CD4-positive, CD25-positive, alpha-beta regulatory T cell (primary cell): ENCODE measurements at regions not wholly inside any gene's neighbourhood (a gene's known extent, or its start where the extent isn't known, plus 50 kb on each side); places are given as distances from the start of the nearest gene placed in this dataset.

ENCODE experiments used
- ATAC-seq, 2 donors: fragments of 150-1000 bp; cut with Tn5 transposase; one replicate each; pipeline ENCODE4 v1.10.0; 2021; ENCODE audit warnings: low read depth in 2 of 2, moderate number of reproducible peaks in 2 of 2, moderate library complexity in 1 of 2
- DNase-seq, 3 donors: peaks; one replicate each; pipeline versions ENCODE4 v3.0.0 to v3.0.0-alpha.2; 2012 to 2022; ENCODE audit warnings: mixed read lengths in 1 of 3
- H3K27ac ChIP-seq: one replicate; pipeline ENCODE4 v1.7.0; 2013; ENCODE audit warnings: mild to moderate bottlenecking, low read length; ENCODE audit not compliant: insufficient read depth, poor library complexity, severe bottlenecking
- H3K27me3 ChIP-seq: one replicate; pipeline ENCODE4 v1.7.0; 2013; ENCODE audit warnings: low read length; ENCODE audit not compliant: control insufficient read depth, insufficient read depth
- H3K36me3 ChIP-seq: one replicate; pipeline ENCODE4 v1.7.0; 2013; ENCODE audit warnings: mild to moderate bottlenecking, low read length, moderate library complexity; ENCODE audit not compliant: control insufficient read depth, insufficient read depth
- H3K4me1 ChIP-seq: 2 replicates; pipeline ENCODE4 v1.7.0; 2013; ENCODE audit warnings: mild to moderate bottlenecking, low read length; ENCODE audit not compliant: insufficient read depth, control insufficient read depth, poor library complexity, severe bottlenecking
- H3K4me3 ChIP-seq: one replicate; pipeline ENCODE4 v1.7.0; 2013; ENCODE audit warnings: low read depth, mild to moderate bottlenecking, low read length, moderate library complexity
- H3K9me3 ChIP-seq, 2 experiments: 1 replicate in 1 of 2; 2 replicates in 1 of 2; pipeline ENCODE4 v1.7.0; 2013; ENCODE audit warnings: low read length in 2 of 2, mild to moderate bottlenecking in 1 of 2, moderate library complexity in 1 of 2; ENCODE audit not compliant: control insufficient read depth in 2 of 2
- H3K27ac Mint-ChIP-seq, 3 donors: one replicate each; pipeline ENCODE4 v1.8.0; 2020 to 2022; ENCODE audit warnings: mild to moderate bottlenecking in 3 of 3, mixed read lengths in 3 of 3, moderate library complexity in 2 of 3
- H3K27me3 Mint-ChIP-seq: one replicate; pipeline ENCODE4 v1.8.0; 2022; ENCODE audit warnings: mild to moderate bottlenecking, mixed read lengths
- H3K36me3 Mint-ChIP-seq: one replicate; pipeline ENCODE4 v1.8.0; 2020; ENCODE audit warnings: mixed read lengths
- H3K4me1 Mint-ChIP-seq, 4 donors: one replicate each; pipeline ENCODE4 v1.8.0; 2020 to 2022; ENCODE audit warnings: mixed read lengths in 4 of 4, mild to moderate bottlenecking in 1 of 4
- H3K4me3 Mint-ChIP-seq, 4 donors: one replicate each; pipeline ENCODE4 v1.8.0; 2020 to 2022; ENCODE audit warnings: mild to moderate bottlenecking in 4 of 4, mixed read lengths in 4 of 4, moderate library complexity in 3 of 4
- H3K9me3 Mint-ChIP-seq, 7 donors: one replicate each; pipeline ENCODE4 v1.8.0; 2020 to 2022; ENCODE audit warnings: mixed read lengths in 7 of 7, mild to moderate bottlenecking in 3 of 7, moderate library complexity in 2 of 7

GRCh38 chr9:111152614-111153406, 114.5 kb upstream of the LPAR1 start:
- DNase-seq, result no peak
- H3K27me3 Mint-ChIP-seq, result peaks cover 4% of the 10 kb centered on the region
- H3K36me3 Mint-ChIP-seq, result no peaks in the 10 kb centered on the region
- H3K4me3 ChIP-seq, result no peak overlapping the region
- no peaks in the 10 kb centered on the region for H3K9me3 Mint-ChIP-seq
- H3K27me3 ChIP-seq, result no peaks in the 10 kb centered on the region
- no peak overlapping the region for H3K27ac ChIP-seq
- peak overlapping the region in 1 of 3 donors; percentile 53 for H3K27ac Mint-ChIP-seq
- H3K4me3 Mint-ChIP-seq, result no peak overlapping the region
- H3K4me1 ChIP-seq, result no peaks in the 10 kb centered on the region
- ATAC-seq, result no peak
- no peaks in the 10 kb centered on the region for H3K9me3 ChIP-seq
- H3K36me3 ChIP-seq, result no peaks in the 10 kb centered on the region
- H3K4me1 Mint-ChIP-seq, result no peaks in the 10 kb centered on the region

GRCh38 chr9:111151537-111151936, 113.3 kb upstream of the LPAR1 start:
- Mint-ChIP-seq H3K36me3 (no peaks in the 10 kb centered on the region), H3K27ac (no peak overlapping the region), H3K9me3 (no peaks in the 10 kb centered on the region), H3K4me3 (no peak overlapping the region), H3K4me1 (no peaks in the 10 kb centered on the region), H3K27me3 (peaks cover 4% of the 10 kb centered on the region)
- H3K27me3 ChIP-seq, result no peaks in the 10 kb centered on the region
- no peak overlapping the region for H3K4me3 ChIP-seq
- DNase-seq, result no peak
- ATAC-seq, result no peak
- no peaks in the 10 kb centered on the region for H3K9me3 ChIP-seq
- no peak overlapping the region for H3K27ac ChIP-seq
- H3K4me1 ChIP-seq, result no peaks in the 10 kb centered on the region
- no peaks in the 10 kb centered on the region for H3K36me3 ChIP-seq

GRCh38 chr9:111150181-111150580, 111.9 kb upstream of the LPAR1 start:
- no peaks in the 10 kb centered on the region for H3K36me3 Mint-ChIP-seq
- Histone ChIP-seq H3K4me3 (no peak overlapping the region), H3K27ac (no peak overlapping the region), H3K4me1 (no peaks in the 10 kb centered on the region), H3K27me3 (no peaks in the 10 kb centered on the region), H3K36me3 (no peaks in the 10 kb centered on the region), H3K9me3 (no peaks in the 10 kb centered on the region)
- no peaks in the 10 kb centered on the region for H3K4me1 Mint-ChIP-seq
- DNase-seq (no peak), ATAC-seq (no peak)
- peaks cover 4% of the 10 kb centered on the region for H3K27me3 Mint-ChIP-seq
- no peaks in the 10 kb centered on the region for H3K9me3 Mint-ChIP-seq
- H3K4me3 Mint-ChIP-seq, result no peak overlapping the region
- H3K27ac Mint-ChIP-seq, result no peak overlapping the region

- ATAC-seq (no peak), DNase-seq (no peak)
- Histone ChIP-seq H3K4me3 (no peak overlapping the region), H3K27ac (no peak overlapping the region), H3K27me3 (no peaks in the 10 kb centered on the region), H3K4me1 (no peaks in the 10 kb centered on the region), H3K36me3 (no peaks in the 10 kb centered on the region), H3K9me3 (no peaks in the 10 kb centered on the region)
- Mint-ChIP-seq H3K4me3 (no peak overlapping the region), H3K27me3 (no peaks in the 10 kb centered on the region), H3K27ac (no peak overlapping the region), H3K36me3 (no peaks in the 10 kb centered on the region), H3K9me3 (no peaks in the 10 kb centered on the region), H3K4me1 (no peaks in the 10 kb centered on the region)
Observed at GRCh38 chr9:111149018-111149759, 110.9 kb upstream of the LPAR1 start.

GRCh38 chr9:111148052-111149017, 110.1 kb upstream of the LPAR1 start:
- no peaks in the 10 kb centered on the region for H3K4me1 ChIP-seq
- H3K9me3 ChIP-seq, result no peaks in the 10 kb centered on the region
- no peak overlapping the region for H3K4me3 Mint-ChIP-seq
- H3K36me3 ChIP-seq, result no peaks in the 10 kb centered on the region
- no peak overlapping the region for H3K4me3 ChIP-seq
- H3K27me3 Mint-ChIP-seq, result no peaks in the 10 kb centered on the region
- H3K9me3 Mint-ChIP-seq, result no peaks in the 10 kb centered on the region
- H3K27ac ChIP-seq, result no peak overlapping the region
- DNase-seq, result no peak
- H3K4me1 Mint-ChIP-seq, result no peaks in the 10 kb centered on the region
- H3K27me3 ChIP-seq, result no peaks in the 10 kb centered on the region
- no peak for ATAC-seq
- H3K36me3 Mint-ChIP-seq, result no peaks in the 10 kb centered on the region
- H3K27ac Mint-ChIP-seq, result no peak overlapping the region

GRCh38 chr9:111147041-111147440, 108.8 kb upstream of the LPAR1 start:
- Mint-ChIP-seq H3K36me3 (no peaks in the 10 kb centered on the region), H3K27ac (no peak overlapping the region), H3K9me3 (peaks cover 0 to 2% (median 0%) of the 10 kb centered on the region in 7 donors), H3K4me3 (no peak overlapping the region), H3K27me3 (no peaks in the 10 kb centered on the region), H3K4me1 (no peaks in the 10 kb centered on the region)
- Histone ChIP-seq H3K4me1 (no peaks in the 10 kb centered on the region), H3K9me3 (no peaks in the 10 kb centered on the region), H3K4me3 (no peak overlapping the region), H3K36me3 (no peaks in the 10 kb centered on the region), H3K27me3 (no peaks in the 10 kb centered on the region), H3K27ac (no peak overlapping the region)
- no peak for DNase-seq
- ATAC-seq, result no peak

- DNase-seq (no peak), ATAC-seq (no peak)
- Mint-ChIP-seq H3K36me3 (no peaks in the 10 kb centered on the region), H3K27ac (no peak overlapping the region), H3K4me3 (no peak overlapping the region), H3K27me3 (no peaks in the 10 kb centered on the region), H3K4me1 (no peaks in the 10 kb centered on the region), H3K9me3 (peaks cover 0 to 2% (median 0%) of the 10 kb centered on the region in 7 donors)
- no peak overlapping the region for H3K4me3 ChIP-seq
- no peaks in the 10 kb centered on the region for H3K27me3 ChIP-seq
- no peak overlapping the region for H3K27ac ChIP-seq
- H3K9me3 ChIP-seq, result no peaks in the 10 kb centered on the region
- no peaks in the 10 kb centered on the region for H3K4me1 ChIP-seq
- H3K36me3 ChIP-seq, result no peaks in the 10 kb centered on the region
Observed at GRCh38 chr9:111144741-111145140, 106.5 kb upstream of the LPAR1 start.
